GM23338 (cell line): ENCODE measurements at regions not wholly inside any gene's neighbourhood (a gene's known extent, or its start where the extent isn't known, plus 50 kb on each side); places are given as distances from the start of the nearest gene placed in this dataset.

ENCODE experiments used
- ATAC-seq: fragments of 200-7000 bp; cut with Tn5 transposase; 3 replicates; pipeline ENCODE4 v1.9.1; 2020
- DNase-seq: peaks from one replicate; pipeline ENCODE4 v3.0.0-alpha.2; 2015; ENCODE audit warnings: low spot score
- H2AFZ ChIP-seq: fragments of 200-600 bp; sonication (generic); 2 replicates; pipeline ENCODE4 v1.8.0; 2016; ENCODE audit warnings: antibody characterized with exemption, mild to moderate bottlenecking, moderate library complexity
- H3F3A ChIP-seq: fragments of 200-600 bp; sonication (generic); replicated peaks from 2 replicates; pipeline ENCODE4 v1.8.0; 2017; ENCODE audit warnings: antibody characterized with exemption, mixed run types, low read depth
- H3K27ac ChIP-seq: fragments of 200-600 bp; sonication (generic); 2 replicates; pipeline ENCODE4 v1.6.1; 2016; ENCODE audit warnings: low read depth
- H3K27me3 ChIP-seq: fragments of 200-600 bp; sonication (generic); 2 replicates; pipeline ENCODE4 v1.8.0; 2016; ENCODE audit warnings: mild to moderate bottlenecking, mixed run types, moderate library complexity; ENCODE audit not compliant: insufficient read depth
- H3K36me3 ChIP-seq: fragments of 200-600 bp; sonication (generic); 2 replicates; pipeline ENCODE4 v1.8.0; 2016; ENCODE audit warnings: mild to moderate bottlenecking; ENCODE audit not compliant: insufficient read depth
- H3K4me1 ChIP-seq: fragments of 200-600 bp; sonication (generic); 2 replicates; pipeline ENCODE4 v1.8.0; 2016; ENCODE audit warnings: mild to moderate bottlenecking, moderate library complexity; ENCODE audit not compliant: insufficient read depth
- H3K4me2 ChIP-seq: fragments of 200-600 bp; sonication (generic); 2 replicates; pipeline ENCODE4 v1.7.1; 2017; ENCODE audit warnings: mixed run types
- H3K4me3 ChIP-seq: fragments of 200-600 bp; sonication (generic); 2 replicates; pipeline ENCODE4 v1.6.1; 2016; ENCODE audit warnings: mixed run types
- H3K79me2 ChIP-seq: fragments of 200-600 bp; sonication (generic); replicated peaks from 2 replicates; pipeline ENCODE4 v1.8.0; 2017; ENCODE audit warnings: mild to moderate bottlenecking; ENCODE audit not compliant: insufficient read depth
- H3K9me2 ChIP-seq: fragments of 200-600 bp; sonication (generic); 2 replicates; pipeline ENCODE4 v1.8.0; 2017; ENCODE audit not compliant: insufficient read depth
- H4K20me1 ChIP-seq: fragments of 200-600 bp; sonication (generic); replicated peaks from 2 replicates; pipeline ENCODE4 v1.8.0; 2017; ENCODE audit warnings: mild to moderate bottlenecking; ENCODE audit not compliant: insufficient read depth
- H3K27ac Mint-ChIP-seq: 2 replicates; pipeline ENCODE4 v1.8.0; 2020; ENCODE audit warnings: inconsistent platforms, mild to moderate bottlenecking, moderate library complexity, mixed read lengths
- H3K27me3 Mint-ChIP-seq: 3 replicates; pipeline ENCODE4 v1.8.0; 2022; ENCODE audit warnings: low read depth, mild to moderate bottlenecking, moderate library complexity, mixed read lengths, inconsistent platforms; ENCODE audit not compliant: insufficient read depth, poor library complexity
- H3K36me3 Mint-ChIP-seq: 3 replicates; pipeline ENCODE4 v1.8.0; 2021; ENCODE audit warnings: low read depth, mild to moderate bottlenecking, inconsistent platforms, moderate library complexity, mixed read lengths
- H3K4me1 Mint-ChIP-seq: 3 replicates; pipeline ENCODE4 v1.8.0; 2020; ENCODE audit warnings: mild to moderate bottlenecking, inconsistent platforms, mixed read lengths
- H3K4me3 Mint-ChIP-seq: 3 replicates; pipeline ENCODE4 v1.8.0; 2021; ENCODE audit warnings: moderate library complexity, mild to moderate bottlenecking, inconsistent platforms, mixed read lengths
- H3K9me3 Mint-ChIP-seq: 3 replicates; pipeline ENCODE4 v1.8.0; 2020; ENCODE audit warnings: moderate library complexity, mild to moderate bottlenecking, inconsistent platforms, mixed read lengths
- CREB1 ChIP-seq: fragments of 250-450 bp; sonication (Bioruptor Pico); IDR thresholded peaks from 2 replicates; pipeline ENCODE4 v1.5.0; 2020; ENCODE audit warnings: low read depth, mild to moderate bottlenecking, moderate library complexity
- EZH2 ChIP-seq: fragments of 200-600 bp; sonication (generic); IDR thresholded peaks from one replicate; pipeline ENCODE4 v1.8.0; 2017; ENCODE audit warnings: antibody characterized with exemption, mild to moderate bottlenecking, low read depth; ENCODE audit not compliant: unreplicated experiment
- EZH2phosphoT487 ChIP-seq: fragments of 200-600 bp; sonication (generic); IDR thresholded peaks from one replicate; pipeline ENCODE4 v1.8.1; 2018; ENCODE audit warnings: antibody characterized with exemption; ENCODE audit not compliant: unreplicated experiment
- JUNB ChIP-seq: IDR thresholded peaks from one replicate; pipeline ENCODE4 v1.6.1; 2016; ENCODE audit warnings: antibody characterized with exemption; ENCODE audit not compliant: unreplicated experiment
- NANOG ChIP-seq: IDR thresholded peaks from 2 replicates; pipeline ENCODE4 v1.6.1; 2016; ENCODE audit warnings: antibody characterized with exemption, borderline replicate concordance
- POLR2AphosphoS5 ChIP-seq: IDR thresholded peaks from 2 replicates; pipeline ENCODE4 v1.6.1; 2016; ENCODE audit warnings: antibody characterized with exemption, low read depth
- STAT1 ChIP-seq: IDR thresholded peaks from one replicate; pipeline ENCODE4 v1.6.1; 2016; ENCODE audit warnings: antibody characterized with exemption; ENCODE audit not compliant: unreplicated experiment
- ZNF114 ChIP-seq: fragments of 250-450 bp; sonication (Bioruptor Pico); IDR thresholded peaks from 2 replicates; pipeline ENCODE4 v1.5.0; 2020; ENCODE audit warnings: mild to moderate bottlenecking, moderate library complexity
- ZNF331 ChIP-seq: fragments of 250-450 bp; sonication (Bioruptor Pico); IDR thresholded peaks from 2 replicates; pipeline ENCODE4 v1.5.0; 2020; ENCODE audit warnings: low read depth, mild to moderate bottlenecking, moderate library complexity
- TF ChIP-seq, protein P1 (sequence below), 2 experiments: fragments of 200-600 bp in 1 of 2; sonication (generic) in 1 of 2; conservative IDR thresholded peaks; 2 replicates each; pipeline versions ENCODE4 v1.5.1 to v1.6.1; 2016 to 2017; ENCODE audit warnings: antibody characterized with exemption in 2 of 2, low read depth in 2 of 2, mild to moderate bottlenecking in 2 of 2, moderate library complexity in 1 of 2
- TF ChIP-seq, protein P2 (sequence below): IDR thresholded peaks from 2 replicates; pipeline ENCODE4 v1.6.1; 2016; ENCODE audit warnings: antibody characterized with exemption
- TF ChIP-seq, protein P3 (sequence below): fragments of 250-450 bp; sonication (Bioruptor Pico); IDR thresholded peaks from 2 replicates; pipeline ENCODE4 v1.5.0; 2020; ENCODE audit warnings: mild to moderate bottlenecking, moderate library complexity
- TF ChIP-seq, protein P4 (sequence below): IDR thresholded peaks from one replicate; pipeline ENCODE4 v1.6.1; 2018; ENCODE audit warnings: antibody characterized with exemption; ENCODE audit not compliant: unreplicated experiment

DNA sequence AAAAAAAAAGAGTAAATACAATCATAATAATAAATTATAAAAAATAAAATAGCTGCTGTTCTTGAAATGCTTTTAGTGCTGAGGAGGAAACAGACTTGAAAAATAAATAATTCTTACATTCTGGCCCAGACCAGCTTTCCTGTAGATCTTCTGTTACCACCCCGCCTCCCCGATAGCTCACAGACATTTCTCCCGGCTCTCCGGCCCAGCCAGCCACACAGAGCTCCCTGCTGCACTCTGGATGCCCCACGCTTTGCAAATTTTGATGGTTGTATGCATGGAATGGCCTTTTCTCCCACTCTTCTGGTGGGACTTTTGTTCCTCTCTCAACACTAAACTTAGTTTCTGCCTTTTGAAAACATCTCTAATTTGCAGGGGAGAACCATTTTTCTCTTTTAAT is 249.3 kb downstream of the ATP23 start:
- no peaks in the 10 kb centered on the region for H3K4me1 Mint-ChIP-seq
- TF ChIP-seq ZNF114 (CRISPR knock-in tag) (no peak), EZH2phosphoT487 (no peak), ZNF331 (CRISPR knock-in tag) (no peak), NANOG (no peak), CREB1 (CRISPR knock-in tag) (no peak), JUNB (no peak), POLR2AphosphoS5 (no peak), STAT1 (no peak), EZH2 (no peak)
- TF ChIP-seq, protein P1, sequence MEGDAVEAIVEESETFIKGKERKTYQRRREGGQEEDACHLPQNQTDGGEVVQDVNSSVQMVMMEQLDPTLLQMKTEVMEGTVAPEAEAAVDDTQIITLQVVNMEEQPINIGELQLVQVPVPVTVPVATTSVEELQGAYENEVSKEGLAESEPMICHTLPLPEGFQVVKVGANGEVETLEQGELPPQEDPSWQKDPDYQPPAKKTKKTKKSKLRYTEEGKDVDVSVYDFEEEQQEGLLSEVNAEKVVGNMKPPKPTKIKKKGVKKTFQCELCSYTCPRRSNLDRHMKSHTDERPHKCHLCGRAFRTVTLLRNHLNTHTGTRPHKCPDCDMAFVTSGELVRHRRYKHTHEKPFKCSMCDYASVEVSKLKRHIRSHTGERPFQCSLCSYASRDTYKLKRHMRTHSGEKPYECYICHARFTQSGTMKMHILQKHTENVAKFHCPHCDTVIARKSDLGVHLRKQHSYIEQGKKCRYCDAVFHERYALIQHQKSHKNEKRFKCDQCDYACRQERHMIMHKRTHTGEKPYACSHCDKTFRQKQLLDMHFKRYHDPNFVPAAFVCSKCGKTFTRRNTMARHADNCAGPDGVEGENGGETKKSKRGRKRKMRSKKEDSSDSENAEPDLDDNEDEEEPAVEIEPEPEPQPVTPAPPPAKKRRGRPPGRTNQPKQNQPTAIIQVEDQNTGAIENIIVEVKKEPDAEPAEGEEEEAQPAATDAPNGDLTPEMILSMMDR (conservative IDR thresholded peaks at IDR 0.05; ENCODE audit: low read depth in 2 of 2): no peak
- TF ChIP-seq, protein P2, sequence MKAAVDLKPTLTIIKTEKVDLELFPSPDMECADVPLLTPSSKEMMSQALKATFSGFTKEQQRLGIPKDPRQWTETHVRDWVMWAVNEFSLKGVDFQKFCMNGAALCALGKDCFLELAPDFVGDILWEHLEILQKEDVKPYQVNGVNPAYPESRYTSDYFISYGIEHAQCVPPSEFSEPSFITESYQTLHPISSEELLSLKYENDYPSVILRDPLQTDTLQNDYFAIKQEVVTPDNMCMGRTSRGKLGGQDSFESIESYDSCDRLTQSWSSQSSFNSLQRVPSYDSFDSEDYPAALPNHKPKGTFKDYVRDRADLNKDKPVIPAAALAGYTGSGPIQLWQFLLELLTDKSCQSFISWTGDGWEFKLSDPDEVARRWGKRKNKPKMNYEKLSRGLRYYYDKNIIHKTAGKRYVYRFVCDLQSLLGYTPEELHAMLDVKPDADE: no peak
- TF ChIP-seq, protein P3, sequence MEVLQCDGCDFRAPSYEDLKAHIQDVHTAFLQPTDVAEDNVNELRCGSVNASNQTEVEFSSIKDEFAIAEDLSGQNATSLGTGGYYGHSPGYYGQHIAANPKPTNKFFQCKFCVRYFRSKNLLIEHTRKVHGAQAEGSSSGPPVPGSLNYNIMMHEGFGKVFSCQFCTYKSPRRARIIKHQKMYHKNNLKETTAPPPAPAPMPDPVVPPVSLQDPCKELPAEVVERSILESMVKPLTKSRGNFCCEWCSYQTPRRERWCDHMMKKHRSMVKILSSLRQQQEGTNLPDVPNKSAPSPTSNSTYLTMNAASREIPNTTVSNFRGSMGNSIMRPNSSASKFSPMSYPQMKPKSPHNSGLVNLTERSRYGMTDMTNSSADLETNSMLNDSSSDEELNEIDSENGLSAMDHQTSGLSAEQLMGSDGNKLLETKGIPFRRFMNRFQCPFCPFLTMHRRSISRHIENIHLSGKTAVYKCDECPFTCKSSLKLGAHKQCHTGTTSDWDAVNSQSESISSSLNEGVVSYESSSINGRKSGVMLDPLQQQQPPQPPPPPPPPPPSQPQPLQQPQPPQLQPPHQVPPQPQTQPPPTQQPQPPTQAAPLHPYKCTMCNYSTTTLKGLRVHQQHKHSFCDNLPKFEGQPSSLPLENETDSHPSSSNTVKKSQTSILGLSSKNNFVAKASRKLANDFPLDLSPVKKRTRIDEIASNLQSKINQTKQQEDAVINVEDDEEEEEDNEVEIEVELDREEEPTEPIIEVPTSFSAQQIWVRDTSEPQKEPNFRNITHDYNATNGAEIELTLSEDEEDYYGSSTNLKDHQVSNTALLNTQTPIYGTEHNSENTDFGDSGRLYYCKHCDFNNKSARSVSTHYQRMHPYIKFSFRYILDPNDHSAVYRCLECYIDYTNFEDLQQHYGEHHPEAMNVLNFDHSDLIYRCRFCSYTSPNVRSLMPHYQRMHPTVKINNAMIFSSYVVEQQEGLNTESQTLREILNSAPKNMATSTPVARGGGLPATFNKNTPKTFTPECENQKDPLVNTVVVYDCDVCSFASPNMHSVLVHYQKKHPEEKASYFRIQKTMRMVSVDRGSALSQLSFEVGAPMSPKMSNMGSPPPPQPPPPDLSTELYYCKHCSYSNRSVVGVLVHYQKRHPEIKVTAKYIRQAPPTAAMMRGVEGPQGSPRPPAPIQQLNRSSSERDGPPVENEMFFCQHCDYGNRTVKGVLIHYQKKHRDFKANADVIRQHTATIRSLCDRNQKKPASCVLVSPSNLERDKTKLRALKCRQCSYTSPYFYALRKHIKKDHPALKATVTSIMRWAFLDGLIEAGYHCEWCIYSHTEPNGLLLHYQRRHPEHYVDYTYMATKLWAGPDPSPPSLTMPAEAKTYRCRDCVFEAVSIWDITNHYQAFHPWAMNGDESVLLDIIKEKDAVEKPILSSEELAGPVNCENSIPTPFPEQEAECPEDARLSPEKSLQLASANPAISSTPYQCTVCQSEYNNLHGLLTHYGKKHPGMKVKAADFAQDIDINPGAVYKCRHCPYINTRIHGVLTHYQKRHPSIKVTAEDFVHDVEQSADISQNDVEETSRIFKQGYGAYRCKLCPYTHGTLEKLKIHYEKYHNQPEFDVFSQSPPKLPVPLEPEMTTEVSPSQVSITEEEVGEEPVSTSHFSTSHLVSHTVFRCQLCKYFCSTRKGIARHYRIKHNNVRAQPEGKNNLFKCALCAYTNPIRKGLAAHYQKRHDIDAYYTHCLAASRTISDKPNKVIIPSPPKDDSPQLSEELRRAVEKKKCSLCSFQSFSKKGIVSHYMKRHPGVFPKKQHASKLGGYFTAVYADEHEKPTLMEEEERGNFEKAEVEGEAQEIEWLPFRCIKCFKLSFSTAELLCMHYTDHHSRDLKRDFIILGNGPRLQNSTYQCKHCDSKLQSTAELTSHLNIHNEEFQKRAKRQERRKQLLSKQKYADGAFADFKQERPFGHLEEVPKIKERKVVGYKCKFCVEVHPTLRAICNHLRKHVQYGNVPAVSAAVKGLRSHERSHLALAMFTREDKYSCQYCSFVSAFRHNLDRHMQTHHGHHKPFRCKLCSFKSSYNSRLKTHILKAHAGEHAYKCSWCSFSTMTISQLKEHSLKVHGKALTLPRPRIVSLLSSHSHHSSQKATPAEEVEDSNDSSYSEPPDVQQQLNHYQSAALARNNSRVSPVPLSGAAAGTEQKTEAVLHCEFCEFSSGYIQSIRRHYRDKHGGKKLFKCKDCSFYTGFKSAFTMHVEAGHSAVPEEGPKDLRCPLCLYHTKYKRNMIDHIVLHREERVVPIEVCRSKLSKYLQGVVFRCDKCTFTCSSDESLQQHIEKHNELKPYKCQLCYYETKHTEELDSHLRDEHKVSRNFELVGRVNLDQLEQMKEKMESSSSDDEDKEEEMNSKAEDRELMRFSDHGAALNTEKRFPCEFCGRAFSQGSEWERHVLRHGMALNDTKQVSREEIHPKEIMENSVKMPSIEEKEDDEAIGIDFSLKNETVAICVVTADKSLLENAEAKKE: no peak
- TF ChIP-seq, protein P4, sequence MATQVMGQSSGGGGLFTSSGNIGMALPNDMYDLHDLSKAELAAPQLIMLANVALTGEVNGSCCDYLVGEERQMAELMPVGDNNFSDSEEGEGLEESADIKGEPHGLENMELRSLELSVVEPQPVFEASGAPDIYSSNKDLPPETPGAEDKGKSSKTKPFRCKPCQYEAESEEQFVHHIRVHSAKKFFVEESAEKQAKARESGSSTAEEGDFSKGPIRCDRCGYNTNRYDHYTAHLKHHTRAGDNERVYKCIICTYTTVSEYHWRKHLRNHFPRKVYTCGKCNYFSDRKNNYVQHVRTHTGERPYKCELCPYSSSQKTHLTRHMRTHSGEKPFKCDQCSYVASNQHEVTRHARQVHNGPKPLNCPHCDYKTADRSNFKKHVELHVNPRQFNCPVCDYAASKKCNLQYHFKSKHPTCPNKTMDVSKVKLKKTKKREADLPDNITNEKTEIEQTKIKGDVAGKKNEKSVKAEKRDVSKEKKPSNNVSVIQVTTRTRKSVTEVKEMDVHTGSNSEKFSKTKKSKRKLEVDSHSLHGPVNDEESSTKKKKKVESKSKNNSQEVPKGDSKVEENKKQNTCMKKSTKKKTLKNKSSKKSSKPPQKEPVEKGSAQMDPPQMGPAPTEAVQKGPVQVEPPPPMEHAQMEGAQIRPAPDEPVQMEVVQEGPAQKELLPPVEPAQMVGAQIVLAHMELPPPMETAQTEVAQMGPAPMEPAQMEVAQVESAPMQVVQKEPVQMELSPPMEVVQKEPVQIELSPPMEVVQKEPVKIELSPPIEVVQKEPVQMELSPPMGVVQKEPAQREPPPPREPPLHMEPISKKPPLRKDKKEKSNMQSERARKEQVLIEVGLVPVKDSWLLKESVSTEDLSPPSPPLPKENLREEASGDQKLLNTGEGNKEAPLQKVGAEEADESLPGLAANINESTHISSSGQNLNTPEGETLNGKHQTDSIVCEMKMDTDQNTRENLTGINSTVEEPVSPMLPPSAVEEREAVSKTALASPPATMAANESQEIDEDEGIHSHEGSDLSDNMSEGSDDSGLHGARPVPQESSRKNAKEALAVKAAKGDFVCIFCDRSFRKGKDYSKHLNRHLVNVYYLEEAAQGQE: no peak
- no peak overlapping the region for H2AFZ ChIP-seq
- no peak overlapping the region for H3K4me3 ChIP-seq
- H3K9me2 ChIP-seq: peaks cover under 1% of the 10 kb centered on the region; the same call in 1 of the 2 replicates
- H3K27me3 Mint-ChIP-seq: no peaks in the 10 kb centered on the region
- H3K36me3 Mint-ChIP-seq: no peaks in the 10 kb centered on the region
- no peak overlapping the region for H3K27ac ChIP-seq
- H3K4me2 ChIP-seq: no peak overlapping the region
- DNase-seq: no peak
- no peaks in the 10 kb centered on the region for H3K36me3 ChIP-seq
- no peak overlapping the region for H3K27ac Mint-ChIP-seq
- no peak overlapping the region for H3K4me3 Mint-ChIP-seq
- H3K9me3 Mint-ChIP-seq: peaks cover 7% of the 10 kb centered on the region; the same call in 1 of the 3 replicates
- no peaks in the 10 kb centered on the region for H4K20me1 ChIP-seq
- no peaks in the 10 kb centered on the region for H3K4me1 ChIP-seq
- ATAC-seq: no peak
- H3F3A ChIP-seq: no peaks in the 10 kb centered on the region
- no peaks in the 10 kb centered on the region for H3K27me3 ChIP-seq
- H3K79me2 ChIP-seq: no peaks in the 10 kb centered on the region
